HG03521 (cell line): ENCODE measurements at regions not wholly inside any gene's neighbourhood (a gene's known extent, or its start where the extent isn't known, plus 50 kb on each side); places are given as distances from the start of the nearest gene placed in this dataset.

ENCODE experiments used
- ATAC-seq: cut with Tn5 transposase; IDR thresholded peaks from one replicate; pipeline ENCODE4 v1.9.1; 2021; ENCODE audit warnings: mild to moderate bottlenecking, moderate library complexity; ENCODE audit not compliant: unreplicated experiment

DNA sequence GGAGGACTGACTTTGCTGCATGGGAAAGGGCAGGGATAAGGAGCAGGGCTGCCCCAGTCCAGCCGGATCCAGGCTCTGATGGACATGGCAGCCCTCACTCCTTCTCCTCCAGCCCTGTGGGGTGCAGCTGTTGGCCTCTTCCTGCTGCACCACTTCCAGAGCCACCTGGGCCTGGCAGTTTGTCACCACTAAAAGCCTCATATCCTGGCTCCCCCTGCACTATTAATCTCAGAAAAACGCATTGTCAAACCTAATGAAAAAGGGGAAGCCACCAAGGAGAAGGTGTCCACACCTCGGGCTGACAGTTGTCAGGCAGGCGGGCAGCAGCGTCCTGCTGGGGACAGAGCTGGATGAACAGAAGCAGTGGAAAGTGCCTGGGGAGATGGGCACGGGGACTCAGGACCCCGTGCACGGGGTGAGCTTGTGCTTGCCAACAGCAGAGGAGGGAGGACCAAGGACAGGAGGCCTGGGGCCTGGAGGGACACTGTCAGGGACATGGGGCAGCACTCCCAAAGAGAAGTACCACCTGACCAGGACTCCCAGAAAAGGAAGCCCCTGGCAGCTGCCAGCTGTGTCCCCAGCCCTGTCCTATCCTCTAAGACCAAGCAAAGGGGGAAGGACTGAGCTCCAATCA, 151.1 kb upstream of the TSHZ3 start:
- ATAC-seq = no peak

DNA sequence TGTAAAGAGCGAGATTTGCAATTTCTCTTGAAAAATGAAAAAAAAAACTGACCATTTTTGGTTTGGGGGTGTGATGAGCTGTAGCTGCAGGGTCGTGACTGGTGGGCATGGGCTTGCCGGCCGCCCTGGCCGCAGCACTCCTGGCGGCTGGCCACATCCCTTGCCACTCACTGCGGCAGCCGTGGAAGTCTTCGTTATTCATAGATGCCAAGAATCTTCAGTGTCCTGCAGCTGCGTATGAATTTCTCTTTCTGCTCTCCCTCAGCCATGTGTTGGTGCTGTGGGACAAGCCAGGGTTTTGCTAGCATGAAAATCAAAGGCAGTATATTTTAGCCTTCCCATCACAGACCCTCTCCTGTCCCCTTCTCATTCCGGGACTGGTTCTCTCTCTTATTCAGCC, 151.7 kb upstream of the TSHZ3 start:
- ATAC-seq = no peak

GRCh38 chr19:31501427-31502195, 152.4 kb upstream of the TSHZ3 start:
- no peak for ATAC-seq

DNA sequence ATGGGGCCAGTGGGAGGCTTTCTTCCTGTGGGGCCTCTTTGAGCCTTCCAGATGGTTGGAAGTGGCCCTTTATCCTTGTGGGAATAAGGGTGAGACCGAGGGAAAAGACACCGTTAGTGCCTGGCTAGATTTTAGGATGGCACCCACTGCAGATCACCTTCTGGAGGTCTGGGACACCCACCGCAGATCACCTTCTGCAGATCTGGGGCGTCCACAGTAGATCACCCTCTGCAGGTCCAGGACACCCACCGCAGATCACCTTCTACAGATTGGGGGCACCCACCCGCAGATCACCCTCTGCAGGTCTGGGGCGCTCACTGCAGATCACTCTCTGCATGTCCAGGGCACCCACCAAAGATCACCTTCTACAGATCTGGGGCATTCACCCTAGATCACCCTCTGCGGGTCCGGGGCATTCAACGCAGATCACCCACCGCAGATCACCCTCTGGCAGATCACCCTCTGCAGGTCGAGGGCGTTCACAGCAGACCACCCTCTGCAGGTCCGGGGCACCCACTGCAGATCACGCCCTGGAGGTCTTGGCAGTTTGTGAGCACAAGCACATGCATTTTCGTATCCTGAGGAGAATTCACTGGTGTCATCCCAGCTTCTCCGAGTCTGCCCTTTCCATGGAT, 153.4 kb upstream of the TSHZ3 start:
- no peak for ATAC-seq

DNA sequence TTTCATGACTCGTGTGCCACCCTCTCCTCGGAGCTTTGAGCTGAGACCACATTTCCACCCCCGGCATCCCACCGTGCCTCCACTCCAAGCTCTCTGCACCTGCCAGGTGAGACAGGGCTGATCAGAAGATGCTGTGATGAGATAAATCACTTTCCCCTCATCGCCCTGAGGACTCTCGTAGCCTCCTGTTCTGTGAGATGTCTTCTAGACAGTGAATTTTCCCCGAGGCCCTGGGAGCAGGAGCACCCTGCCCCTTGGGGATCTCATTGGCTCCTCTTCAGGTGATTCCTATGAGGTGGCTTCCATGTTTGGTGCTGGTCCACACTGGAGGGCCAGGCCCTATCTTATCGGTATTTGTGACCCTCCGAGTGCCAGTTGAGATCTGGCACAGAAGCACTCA, 154.0 kb upstream of the TSHZ3 start:
- ATAC-seq = no peak

DNA sequence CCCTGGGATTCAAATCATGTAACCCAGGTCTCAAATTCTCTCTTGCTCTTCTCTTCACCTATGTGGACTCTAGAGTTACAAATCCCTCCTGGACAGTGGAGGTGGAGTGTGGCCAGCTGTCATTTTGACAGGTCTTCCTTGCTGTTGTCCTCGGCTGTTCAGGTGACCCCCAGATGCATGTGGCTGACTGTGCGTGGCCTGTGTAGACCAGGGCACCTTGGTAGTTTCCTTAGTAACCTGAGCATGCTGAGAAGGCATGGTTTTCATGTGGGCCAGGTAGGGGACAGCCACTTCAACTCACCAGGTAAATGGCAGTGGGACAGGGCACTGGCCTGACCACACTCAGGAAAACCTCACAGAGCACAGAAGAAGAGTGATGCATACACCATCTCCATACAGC, 155.0 kb upstream of the TSHZ3 start:
- ATAC-seq = no peak

GRCh38 chr19:31505596-31505910, 156.3 kb upstream of the TSHZ3 start:
- no peak for ATAC-seq

- ATAC-seq = no peak
Observed at GRCh38 chr19:31506102-31506501, 156.9 kb upstream of the TSHZ3 start.

GRCh38 chr19:31510635-31511034, 161.4 kb upstream of the TSHZ3 start:
- ATAC-seq = no peak

- no peak for ATAC-seq
Observed at GRCh38 chr19:31511098-31511497, 161.9 kb upstream of the TSHZ3 start.

- ATAC-seq = no peak
Observed at GRCh38 chr19:31511696-31512095, 162.5 kb upstream of the TSHZ3 start.

- ATAC-seq = no peak
Observed at GRCh38 chr19:31512181-31512970, 163.1 kb upstream of the TSHZ3 start.

- no peak for ATAC-seq
Observed at GRCh38 chr19:31513841-31514240, 164.6 kb upstream of the TSHZ3 start.

DNA sequence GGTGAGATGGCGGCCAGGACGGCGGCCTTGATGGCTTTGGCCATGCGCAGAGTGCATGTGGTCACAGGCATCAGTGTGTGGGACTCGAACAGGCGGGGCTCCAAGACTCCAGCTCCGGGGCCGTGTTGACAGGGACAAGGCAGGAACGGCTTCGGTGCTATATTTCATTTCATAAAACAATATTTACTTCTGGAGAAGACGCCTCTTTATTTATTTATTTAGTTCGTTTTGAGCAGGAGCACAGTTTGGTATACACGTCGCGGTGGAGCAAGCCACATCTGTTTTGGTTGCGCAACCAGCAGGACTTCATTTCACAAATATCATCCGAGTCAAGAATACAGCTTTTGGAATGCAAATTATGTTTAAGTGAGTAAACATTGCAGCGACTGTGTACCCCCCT, 166.7 kb upstream of the TSHZ3 start:
- ATAC-seq = no peak

DNA sequence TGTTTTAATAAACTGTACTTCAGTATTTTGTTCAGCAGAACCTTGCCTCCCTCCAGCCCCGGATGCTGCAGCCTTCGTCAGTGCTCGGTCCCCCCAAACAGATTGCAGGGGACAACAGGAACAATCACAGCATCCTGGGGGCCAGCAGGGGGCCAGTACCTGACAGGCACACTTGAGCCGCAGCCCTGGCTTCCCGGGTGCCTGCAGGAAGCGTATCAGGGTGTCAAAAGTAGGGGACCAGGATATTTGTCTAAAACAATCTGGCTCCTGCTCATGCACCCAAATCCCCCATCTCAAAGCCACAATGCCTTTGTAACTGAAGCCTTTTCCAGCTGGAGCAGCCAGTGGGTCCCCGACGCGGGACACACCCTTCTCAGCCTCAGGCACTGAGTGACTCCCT, 167.5 kb upstream of the TSHZ3 start:
- no peak for ATAC-seq

DNA sequence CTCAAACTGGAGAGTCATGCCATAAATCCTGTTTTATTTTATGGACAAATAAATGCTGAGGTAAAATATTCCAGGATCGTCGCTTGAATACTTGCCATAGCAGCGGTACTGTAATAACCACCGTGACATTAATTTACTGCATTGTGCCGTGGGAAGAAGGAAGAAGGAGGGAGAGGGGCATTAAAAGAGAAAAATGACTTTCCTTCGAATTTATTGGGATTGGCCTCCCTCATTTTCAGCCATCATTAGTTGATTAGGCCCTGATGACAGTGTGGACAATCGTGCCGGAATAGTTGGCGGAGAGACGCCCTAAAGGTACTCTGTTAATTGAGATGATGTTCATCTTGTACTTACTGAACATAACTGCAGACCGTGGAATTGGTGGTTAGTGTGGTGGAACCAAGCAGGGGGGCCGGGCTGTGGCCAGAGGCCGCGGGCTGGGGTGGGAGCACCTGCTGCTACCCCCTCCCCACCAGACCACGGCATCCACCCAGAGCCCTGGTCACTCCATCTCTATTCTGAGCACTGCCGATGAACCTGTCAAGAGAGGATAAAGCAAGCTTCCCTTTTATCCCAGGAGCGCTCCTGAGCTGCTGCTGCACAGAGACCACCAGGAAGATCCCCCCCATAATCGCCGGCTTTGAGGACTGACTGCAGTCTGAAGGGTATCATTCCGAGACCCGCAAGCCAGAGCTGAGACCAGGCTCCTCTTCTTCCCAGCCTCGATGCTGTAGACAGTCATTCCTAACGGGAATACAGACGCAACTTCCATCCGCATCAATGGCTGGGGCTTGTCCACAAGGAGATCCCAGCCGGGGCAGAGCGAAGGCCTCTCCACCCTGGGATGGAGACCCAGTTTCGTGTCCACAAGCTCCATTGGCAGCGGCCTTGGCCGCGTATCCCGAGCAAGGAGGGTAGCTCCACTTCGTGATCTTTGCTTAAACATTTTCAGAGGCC, 168.3 kb upstream of the TSHZ3 start:
- no peak for ATAC-seq

DNA sequence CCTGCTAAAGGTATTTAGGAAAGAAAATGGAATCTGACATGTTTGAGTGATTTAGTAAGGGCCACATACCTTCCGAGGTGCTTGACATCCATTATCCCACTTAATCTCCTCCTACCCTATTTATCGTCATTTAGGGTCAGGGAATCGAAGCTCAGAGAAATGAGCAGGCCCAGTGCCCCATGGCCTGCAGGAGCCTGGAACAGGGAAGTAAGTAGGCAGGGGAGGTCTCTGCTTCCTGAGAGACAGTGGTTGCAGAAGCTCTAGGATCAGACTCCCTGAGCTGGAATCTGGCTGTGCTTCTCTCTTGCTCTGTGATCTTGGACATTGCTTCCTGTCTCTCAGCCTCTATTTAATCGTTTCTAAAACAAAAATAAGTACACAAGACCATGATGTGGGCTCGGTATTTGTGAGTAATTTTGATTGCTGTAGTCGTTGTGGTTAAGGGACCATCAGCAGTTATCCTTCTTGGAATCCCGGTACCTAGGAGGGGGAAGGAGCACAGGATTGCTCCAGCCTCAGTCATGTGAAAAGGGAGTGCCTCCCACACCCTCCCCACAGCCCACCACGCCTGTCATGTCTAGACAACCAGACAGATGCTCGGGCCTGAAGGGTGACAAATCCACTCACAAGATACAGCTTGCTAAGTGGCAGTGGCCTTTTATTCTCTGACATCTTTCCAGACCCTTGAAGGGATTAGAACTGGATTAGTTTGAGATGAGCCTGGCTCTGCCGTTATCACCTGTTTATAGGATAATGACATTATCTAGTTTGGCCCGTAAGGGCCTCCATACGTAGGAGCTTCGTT, 169.2 kb upstream of the TSHZ3 start:
- no peak for ATAC-seq

DNA sequence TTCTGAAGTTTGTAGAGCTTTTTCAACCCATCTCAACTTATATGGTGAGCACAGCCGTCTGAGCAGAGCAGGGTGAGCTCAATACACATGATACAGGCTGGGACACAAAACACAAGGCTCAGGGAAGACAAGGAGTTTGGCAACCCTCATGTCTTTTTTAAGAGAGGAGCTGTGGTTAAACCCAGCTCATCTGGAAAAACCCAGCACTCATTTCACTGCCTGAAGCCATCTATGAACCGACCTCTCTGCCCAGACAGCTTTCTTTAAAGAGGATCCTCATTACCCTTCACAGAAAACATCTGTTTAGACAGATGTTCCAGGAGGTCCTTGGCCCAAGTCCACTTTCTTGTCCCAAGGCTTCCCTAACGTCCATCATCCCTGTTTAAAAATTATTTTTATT, 170.0 kb upstream of the TSHZ3 start:
- no peak for ATAC-seq

- ATAC-seq = no peak
Observed at GRCh38 chr19:31519908-31520307, 170.7 kb upstream of the TSHZ3 start.

DNA sequence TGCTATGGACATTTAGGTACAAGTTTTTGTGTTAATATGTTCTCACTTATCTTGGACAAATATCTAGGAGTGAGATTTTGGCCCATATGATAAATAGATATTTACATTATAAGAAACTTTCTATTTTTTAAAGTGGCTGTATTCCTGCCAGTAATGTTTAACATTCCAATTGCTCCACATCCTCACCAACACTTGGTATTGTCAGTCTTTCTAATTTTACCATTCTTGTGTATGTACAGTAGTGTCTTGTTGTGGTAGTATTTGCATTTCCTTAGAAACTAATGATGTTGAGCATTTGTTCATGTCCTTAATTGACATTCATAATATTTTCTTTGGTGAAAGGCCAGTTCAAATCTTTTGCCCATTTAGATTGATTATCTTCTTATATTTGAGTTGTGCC, 171.4 kb upstream of the TSHZ3 start:
- no peak for ATAC-seq
